ENCODE measurements at regions not wholly inside any gene's neighbourhood (a gene's known extent, or its start where the extent isn't known, plus 50 kb on each side); places are given as distances from the start of the nearest gene placed in this dataset.

DNA sequence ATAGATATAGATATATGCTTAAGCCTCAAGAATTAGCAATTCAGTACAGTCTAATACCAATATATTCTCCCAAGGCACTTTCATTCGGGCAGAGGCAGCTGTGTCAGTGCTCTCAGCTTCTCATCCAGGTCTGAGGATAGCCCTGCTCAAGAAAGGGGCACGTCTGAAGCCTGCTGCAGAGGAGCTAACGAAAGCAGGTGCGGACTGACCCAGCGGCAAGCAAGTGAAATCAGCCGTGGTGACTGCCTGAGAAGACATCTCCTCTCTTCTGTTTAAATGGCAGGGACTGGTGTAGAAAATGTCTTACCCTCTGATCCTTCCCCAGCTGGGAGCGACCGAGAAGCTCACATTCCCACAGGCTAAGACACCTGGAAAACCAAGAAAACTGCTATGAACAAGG is 468.6 kb downstream of the BRD1 start:
- TF ChIP-seq, protein P1, sequence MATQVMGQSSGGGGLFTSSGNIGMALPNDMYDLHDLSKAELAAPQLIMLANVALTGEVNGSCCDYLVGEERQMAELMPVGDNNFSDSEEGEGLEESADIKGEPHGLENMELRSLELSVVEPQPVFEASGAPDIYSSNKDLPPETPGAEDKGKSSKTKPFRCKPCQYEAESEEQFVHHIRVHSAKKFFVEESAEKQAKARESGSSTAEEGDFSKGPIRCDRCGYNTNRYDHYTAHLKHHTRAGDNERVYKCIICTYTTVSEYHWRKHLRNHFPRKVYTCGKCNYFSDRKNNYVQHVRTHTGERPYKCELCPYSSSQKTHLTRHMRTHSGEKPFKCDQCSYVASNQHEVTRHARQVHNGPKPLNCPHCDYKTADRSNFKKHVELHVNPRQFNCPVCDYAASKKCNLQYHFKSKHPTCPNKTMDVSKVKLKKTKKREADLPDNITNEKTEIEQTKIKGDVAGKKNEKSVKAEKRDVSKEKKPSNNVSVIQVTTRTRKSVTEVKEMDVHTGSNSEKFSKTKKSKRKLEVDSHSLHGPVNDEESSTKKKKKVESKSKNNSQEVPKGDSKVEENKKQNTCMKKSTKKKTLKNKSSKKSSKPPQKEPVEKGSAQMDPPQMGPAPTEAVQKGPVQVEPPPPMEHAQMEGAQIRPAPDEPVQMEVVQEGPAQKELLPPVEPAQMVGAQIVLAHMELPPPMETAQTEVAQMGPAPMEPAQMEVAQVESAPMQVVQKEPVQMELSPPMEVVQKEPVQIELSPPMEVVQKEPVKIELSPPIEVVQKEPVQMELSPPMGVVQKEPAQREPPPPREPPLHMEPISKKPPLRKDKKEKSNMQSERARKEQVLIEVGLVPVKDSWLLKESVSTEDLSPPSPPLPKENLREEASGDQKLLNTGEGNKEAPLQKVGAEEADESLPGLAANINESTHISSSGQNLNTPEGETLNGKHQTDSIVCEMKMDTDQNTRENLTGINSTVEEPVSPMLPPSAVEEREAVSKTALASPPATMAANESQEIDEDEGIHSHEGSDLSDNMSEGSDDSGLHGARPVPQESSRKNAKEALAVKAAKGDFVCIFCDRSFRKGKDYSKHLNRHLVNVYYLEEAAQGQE (IDR thresholded peaks at IDR 0.05; ENCODE audit: insufficient replicate concordance, low read depth) = no peak
- TF ChIP-seq, protein P2, sequence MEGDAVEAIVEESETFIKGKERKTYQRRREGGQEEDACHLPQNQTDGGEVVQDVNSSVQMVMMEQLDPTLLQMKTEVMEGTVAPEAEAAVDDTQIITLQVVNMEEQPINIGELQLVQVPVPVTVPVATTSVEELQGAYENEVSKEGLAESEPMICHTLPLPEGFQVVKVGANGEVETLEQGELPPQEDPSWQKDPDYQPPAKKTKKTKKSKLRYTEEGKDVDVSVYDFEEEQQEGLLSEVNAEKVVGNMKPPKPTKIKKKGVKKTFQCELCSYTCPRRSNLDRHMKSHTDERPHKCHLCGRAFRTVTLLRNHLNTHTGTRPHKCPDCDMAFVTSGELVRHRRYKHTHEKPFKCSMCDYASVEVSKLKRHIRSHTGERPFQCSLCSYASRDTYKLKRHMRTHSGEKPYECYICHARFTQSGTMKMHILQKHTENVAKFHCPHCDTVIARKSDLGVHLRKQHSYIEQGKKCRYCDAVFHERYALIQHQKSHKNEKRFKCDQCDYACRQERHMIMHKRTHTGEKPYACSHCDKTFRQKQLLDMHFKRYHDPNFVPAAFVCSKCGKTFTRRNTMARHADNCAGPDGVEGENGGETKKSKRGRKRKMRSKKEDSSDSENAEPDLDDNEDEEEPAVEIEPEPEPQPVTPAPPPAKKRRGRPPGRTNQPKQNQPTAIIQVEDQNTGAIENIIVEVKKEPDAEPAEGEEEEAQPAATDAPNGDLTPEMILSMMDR (IDR thresholded peaks at IDR 0.05; ENCODE audit: insufficient read depth, low read length) = no peak
- no peak for TF ChIP-seq GABPA (IDR thresholded peaks at IDR 0.05; ENCODE audit: low read depth)
- no peak for TF ChIP-seq POLR2AphosphoS5 (IDR thresholded peaks at IDR 0.05; ENCODE audit: low read depth)
- TF ChIP-seq SPI1 (IDR thresholded peaks at IDR 0.05; ENCODE audit: borderline replicate concordance, low read depth) = no peak

Measured in HL-60 (cell line).